AG10803 (cell line): ENCODE measurements at regions not wholly inside any gene's neighbourhood (a gene's known extent, or its start where the extent isn't known, plus 50 kb on each side); places are given as distances from the start of the nearest gene placed in this dataset.

Source experiments
- DNase-seq: peaks from one replicate; pipeline ENCODE4 v3.0.0; 2010; ENCODE audit warnings: low read depth
- H3K4me3 ChIP-seq: 2 replicates; pipeline ENCODE4 v1.5.1; 2011; ENCODE audit warnings: mild to moderate bottlenecking, low read length, control low read depth
- TF ChIP-seq, protein P1 (sequence below): conservative IDR thresholded peaks from 2 replicates; pipeline ENCODE4 v1.5.1; 2011; ENCODE audit warnings: mild to moderate bottlenecking, low read length, control low read depth, inconsistent platforms

DNA sequence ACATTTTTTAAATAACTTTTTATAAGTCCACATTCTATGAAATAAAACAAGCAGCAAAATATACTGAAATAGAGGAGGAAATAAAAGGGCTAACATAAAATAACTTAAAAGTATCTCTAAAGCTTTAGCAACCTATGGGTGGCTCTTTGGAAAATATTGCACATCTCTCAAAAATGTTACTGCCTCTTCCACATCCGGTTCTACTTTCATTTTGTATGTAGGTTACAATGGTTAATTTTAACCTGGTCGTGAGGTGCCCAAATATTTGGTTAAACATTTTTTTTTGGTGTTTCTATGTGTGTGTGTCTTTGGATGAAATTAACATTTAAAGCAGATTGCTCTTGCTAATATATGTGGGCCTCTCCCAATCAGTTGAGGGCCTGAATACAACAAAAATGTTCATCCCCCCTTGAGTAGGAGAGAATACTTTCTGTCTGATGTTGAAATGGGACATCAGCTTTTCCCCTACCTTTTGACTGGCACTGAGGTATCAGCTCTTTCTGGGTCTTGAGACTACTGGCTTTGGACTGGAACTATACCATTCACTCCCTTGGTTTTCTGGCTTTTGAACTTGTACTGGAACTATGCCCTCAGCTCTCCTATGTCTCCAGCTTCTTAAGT, 353.0 kb downstream of the ADAM29 start:
- TF ChIP-seq, protein P1, sequence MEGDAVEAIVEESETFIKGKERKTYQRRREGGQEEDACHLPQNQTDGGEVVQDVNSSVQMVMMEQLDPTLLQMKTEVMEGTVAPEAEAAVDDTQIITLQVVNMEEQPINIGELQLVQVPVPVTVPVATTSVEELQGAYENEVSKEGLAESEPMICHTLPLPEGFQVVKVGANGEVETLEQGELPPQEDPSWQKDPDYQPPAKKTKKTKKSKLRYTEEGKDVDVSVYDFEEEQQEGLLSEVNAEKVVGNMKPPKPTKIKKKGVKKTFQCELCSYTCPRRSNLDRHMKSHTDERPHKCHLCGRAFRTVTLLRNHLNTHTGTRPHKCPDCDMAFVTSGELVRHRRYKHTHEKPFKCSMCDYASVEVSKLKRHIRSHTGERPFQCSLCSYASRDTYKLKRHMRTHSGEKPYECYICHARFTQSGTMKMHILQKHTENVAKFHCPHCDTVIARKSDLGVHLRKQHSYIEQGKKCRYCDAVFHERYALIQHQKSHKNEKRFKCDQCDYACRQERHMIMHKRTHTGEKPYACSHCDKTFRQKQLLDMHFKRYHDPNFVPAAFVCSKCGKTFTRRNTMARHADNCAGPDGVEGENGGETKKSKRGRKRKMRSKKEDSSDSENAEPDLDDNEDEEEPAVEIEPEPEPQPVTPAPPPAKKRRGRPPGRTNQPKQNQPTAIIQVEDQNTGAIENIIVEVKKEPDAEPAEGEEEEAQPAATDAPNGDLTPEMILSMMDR = no peak
- no peak for DNase-seq
- H3K4me3 ChIP-seq = no peak overlapping the region

DNA sequence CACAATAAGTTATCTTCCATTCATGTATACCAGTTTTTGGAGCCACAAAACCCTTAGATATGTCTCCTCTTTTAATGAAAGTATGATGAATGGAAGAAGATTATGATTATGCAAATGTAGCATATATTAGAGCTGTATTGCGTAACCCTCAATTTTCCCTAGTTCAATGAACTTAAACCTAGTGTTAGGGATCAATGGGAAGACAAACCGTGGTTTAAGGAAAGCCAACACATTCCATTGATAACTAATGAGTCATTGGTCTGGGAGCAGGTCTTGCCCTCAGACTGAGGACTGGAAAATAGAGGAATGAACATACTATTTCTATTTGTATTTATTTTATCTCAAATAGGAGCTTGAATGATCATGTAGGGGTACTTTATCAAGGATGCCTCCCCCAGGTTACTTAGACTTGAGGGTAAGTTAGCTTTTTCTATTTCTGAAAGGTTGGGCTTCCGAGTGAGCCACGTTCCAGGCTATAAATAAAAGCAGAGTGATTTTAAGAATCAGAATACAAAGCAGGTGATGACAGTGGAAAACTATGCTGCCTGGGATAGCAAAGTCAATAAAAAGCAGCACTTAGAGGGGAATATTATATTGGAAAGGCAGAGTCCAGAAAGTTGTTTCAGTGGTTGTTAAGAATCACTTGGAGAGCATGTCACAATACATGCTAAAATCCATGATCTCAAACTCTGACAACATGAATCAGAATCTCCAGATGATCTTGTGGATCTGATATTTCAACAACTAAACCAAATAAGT, 356.0 kb downstream of the ADAM29 start:
- peak; percentile 44 for DNase-seq
- H3K4me3 ChIP-seq = no peak overlapping the region
- TF ChIP-seq, protein P1 = no peak

DNA sequence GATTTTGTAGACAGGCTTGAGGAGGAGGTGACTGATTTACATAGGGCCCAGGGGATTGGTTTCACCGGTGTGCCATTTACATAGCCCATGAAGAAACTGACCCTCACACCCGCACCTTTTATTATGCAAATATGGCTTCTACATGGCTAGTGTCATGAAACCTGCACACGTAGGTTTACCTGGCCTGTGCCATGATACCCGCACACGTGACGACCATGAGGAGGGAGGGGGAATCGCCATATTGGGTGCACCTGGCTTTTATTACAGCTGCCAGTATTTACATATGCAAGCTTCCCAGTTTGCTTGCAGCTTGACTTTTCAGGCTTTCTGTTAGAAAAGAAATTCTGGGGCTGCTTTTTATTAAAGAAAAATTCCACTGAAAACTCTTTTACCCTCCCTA, 359.7 kb downstream of the ADAM29 start:
- no peak overlapping the region for H3K4me3 ChIP-seq
- TF ChIP-seq, protein P1 = no peak
- DNase-seq = no peak

DNA sequence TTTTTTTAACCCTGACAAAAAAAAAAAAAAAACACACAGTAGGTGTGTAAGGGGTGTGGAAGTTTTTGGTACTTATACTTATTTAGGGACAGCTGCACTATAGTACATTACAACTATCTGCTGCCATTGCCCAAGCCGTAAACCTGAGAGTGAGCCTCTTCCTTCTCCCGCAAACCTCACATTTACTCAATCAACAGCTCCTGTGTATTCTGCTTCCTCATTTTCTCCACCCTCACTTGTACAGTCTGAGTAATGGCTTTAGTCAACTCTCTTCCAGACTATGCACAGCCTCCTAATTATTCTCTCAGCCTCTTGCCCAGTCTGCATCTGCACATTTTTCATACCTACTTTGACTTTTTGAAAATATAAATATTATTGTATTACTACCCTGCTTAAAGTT, 362.0 kb downstream of the ADAM29 start:
- no peak overlapping the region for H3K4me3 ChIP-seq
- DNase-seq = no peak
- TF ChIP-seq, protein P1 = no peak

DNA sequence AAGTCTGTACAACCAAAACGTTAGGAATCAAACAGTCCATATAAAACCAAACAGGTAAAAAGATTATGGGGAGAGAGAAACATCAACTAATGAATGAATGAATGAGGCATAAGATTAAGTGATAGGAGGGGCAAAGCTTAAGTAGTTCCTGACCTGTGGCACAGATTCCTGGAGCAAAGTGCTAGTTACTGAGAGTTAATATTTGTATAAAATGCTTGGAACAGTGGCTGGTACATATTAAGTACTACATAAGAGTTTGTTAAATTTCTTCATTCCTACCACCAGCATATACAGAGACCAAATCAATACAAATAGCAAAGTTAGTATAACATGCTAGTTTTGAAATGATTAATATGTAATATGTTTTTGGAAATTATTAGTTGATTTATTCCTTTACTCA, 363.7 kb downstream of the ADAM29 start:
- H3K4me3 ChIP-seq = no peak overlapping the region
- TF ChIP-seq, protein P1 = no peak
- no peak for DNase-seq

DNA sequence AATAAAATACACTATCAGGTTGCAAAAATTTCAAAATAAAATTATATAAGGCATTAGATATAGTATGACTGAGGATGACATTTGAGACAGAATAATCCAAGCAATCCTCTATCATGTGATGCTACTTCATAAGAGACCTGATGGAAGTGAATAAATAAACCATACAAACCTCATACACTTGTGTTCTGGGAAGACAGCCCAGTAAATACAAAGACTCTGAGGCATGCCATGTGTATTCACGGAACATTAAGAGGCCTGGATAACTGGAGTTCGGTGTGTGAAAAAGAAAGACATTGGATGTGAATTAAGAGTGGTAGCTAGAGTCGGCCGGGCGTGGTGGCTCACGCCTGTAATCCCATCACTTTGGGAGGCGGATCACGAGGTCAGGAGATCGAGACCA, 364.2 kb downstream of the ADAM29 start:
- TF ChIP-seq, protein P1 = no peak
- DNase-seq = no peak
- no peak overlapping the region for H3K4me3 ChIP-seq

DNA sequence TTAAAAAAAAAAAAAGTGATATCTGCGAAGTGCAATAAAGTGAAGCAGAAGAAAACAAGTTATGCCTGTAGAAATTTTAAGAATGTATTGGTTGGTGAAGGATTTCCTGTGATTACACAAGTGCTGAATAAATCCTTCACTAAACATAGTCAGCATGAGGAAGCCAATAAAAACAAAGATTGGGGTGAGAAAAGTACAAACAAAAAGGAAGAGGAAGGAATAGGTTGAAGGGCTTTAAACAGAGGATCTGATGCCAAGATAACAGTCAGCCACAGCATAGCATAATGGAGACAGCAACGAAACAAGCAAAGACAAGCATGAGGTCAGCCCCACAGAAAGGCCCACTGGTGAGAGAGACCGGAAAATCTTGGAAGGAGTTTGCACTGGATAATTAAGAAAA, 372.2 kb downstream of the ADAM29 start:
- DNase-seq = peak; percentile 62
- TF ChIP-seq, protein P1 = no peak

More for the DNA sequence above, 372.2 kb downstream of the ADAM29 start:
- no peak overlapping the region for H3K4me3 ChIP-seq
